ENCODE measurements at regions not wholly inside any gene's neighbourhood (a gene's known extent, or its start where the extent isn't known, plus 50 kb on each side); places are given as distances from the start of the nearest gene placed in this dataset.

DNA sequence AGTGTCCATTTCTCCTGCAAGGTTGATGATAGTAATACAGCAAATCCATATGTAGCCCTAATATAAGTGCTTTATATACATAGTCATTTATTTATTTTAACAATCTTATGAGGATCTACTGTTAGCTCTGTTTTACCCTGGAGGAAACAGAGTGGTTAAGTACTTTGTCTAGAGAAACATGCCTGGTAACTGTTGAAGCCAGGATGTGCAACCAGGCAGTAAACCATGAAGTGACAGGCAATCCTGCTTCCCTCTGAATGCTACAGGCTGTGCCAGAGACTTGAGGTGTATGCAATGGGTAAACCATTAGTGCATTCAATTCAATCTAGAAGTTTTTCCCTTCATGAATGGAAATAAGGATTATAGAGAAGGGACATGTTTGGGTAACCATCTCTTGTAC, 911.0 kb downstream of the PCDH17 start:
- H3K27ac ChIP-seq, result no peak overlapping the region
- no peak overlapping the region for H3K4me3 ChIP-seq
- H3K9me3 ChIP-seq, result no peaks in the 10 kb centered on the region
- DNase-seq (ENCODE audit: low spot score), result no peak
- ATAC-seq (ENCODE audit: insufficient number of reproducible peaks, low FRiP score, low read depth), result no peak
- H3K36me3 ChIP-seq, result no peaks in the 10 kb centered on the region
- H3K4me1 ChIP-seq (ENCODE audit: control insufficient read depth in 1 of 2, low read depth in 2 of 2), result no peaks in the 10 kb centered on the region
- no peaks in the 10 kb centered on the region for H3K27me3 ChIP-seq (replicated peaks; ENCODE audit: insufficient read depth)
- TF ChIP-seq, protein P1, sequence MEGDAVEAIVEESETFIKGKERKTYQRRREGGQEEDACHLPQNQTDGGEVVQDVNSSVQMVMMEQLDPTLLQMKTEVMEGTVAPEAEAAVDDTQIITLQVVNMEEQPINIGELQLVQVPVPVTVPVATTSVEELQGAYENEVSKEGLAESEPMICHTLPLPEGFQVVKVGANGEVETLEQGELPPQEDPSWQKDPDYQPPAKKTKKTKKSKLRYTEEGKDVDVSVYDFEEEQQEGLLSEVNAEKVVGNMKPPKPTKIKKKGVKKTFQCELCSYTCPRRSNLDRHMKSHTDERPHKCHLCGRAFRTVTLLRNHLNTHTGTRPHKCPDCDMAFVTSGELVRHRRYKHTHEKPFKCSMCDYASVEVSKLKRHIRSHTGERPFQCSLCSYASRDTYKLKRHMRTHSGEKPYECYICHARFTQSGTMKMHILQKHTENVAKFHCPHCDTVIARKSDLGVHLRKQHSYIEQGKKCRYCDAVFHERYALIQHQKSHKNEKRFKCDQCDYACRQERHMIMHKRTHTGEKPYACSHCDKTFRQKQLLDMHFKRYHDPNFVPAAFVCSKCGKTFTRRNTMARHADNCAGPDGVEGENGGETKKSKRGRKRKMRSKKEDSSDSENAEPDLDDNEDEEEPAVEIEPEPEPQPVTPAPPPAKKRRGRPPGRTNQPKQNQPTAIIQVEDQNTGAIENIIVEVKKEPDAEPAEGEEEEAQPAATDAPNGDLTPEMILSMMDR (IDR thresholded peaks at IDR 0.05), result no peak

DNA sequence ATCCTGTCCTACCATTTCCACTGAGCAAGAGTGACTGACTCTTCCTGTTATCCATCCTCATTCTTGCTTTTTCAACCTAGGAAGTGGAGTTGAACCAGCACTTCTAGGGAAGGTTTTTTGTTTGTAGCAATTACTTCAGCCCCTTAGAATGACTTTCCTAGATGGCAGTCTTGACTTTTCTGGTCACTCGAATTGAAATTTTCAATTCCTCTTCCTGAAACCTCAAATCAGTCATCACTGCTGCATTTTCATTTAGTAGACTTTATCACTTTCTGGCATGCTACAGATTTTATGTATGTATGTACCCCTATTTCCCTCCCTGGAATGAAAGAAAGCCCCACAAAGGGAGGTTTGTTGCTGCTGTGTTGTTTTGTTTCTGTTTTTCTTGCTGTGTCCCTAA, 915.9 kb downstream of the PCDH17 start:
- no peak for ATAC-seq (ENCODE audit: insufficient number of reproducible peaks, low FRiP score, low read depth)
- DNase-seq (ENCODE audit: low spot score), result no peak
- no peaks in the 10 kb centered on the region for H3K36me3 ChIP-seq
- TF ChIP-seq, protein P1 (IDR thresholded peaks at IDR 0.05), result no peak
- no peaks in the 10 kb centered on the region for H3K9me3 ChIP-seq
- H3K27me3 ChIP-seq (replicated peaks; ENCODE audit: insufficient read depth), result no peaks in the 10 kb centered on the region
- H3K4me1 ChIP-seq (ENCODE audit: control insufficient read depth in 1 of 2, low read depth in 2 of 2), result no peaks in the 10 kb centered on the region
- H3K27ac ChIP-seq, result no peak overlapping the region
- H3K4me3 ChIP-seq, result no peak overlapping the region

DNA sequence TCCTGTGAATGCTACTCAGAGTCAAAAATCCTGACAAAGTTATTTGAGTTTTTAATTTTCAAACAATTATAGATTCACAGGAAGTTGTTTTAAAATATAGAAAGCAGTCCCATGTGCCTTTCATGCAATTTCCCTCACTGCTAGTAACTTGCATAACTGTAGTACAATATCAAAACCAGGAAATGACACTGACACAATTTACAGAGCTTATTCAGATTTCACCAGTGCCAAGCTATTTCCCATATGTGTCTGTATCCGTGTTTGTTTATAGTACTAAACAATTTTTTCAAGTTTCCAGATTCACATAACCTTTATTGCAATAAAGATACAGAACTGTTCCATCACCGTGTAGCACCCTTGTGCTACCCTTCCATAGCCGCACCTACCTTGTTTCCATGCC, 934.6 kb downstream of the PCDH17 start:
- no peak for ATAC-seq (ENCODE audit: insufficient number of reproducible peaks, low FRiP score, low read depth)
- H3K27ac ChIP-seq, result no peak overlapping the region
- no peaks in the 10 kb centered on the region for H3K36me3 ChIP-seq

DNA sequence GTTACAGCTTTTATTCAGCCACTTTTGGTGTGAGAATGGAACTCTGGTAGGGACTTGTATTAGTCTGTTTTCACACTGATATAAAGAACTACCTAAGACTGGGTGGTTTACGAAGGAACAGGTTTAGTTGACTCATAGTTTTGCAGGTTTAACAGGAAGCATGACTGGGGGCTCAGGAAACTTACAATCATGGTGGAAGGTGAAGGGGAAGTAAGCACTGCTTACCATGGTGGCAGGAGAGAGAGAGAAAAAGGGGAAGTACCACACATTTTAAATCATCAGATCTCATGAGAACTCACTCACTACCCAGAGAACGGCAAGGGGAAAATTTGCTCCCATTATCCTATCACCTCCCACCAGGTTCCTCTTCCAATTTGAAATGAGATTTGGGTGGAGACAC, 942.2 kb downstream of the PCDH17 start:
- DNase-seq (ENCODE audit: low spot score) (no peak), ATAC-seq (ENCODE audit: insufficient number of reproducible peaks, low FRiP score, low read depth) (no peak)
- Histone ChIP-seq H3K9me3 (peaks cover 4% of the 10 kb centered on the region), H3K36me3 (no peaks in the 10 kb centered on the region), H3K27me3 (replicated peaks; ENCODE audit: insufficient read depth) (no peaks in the 10 kb centered on the region), H3K4me3 (no peak overlapping the region), H3K27ac (no peak overlapping the region), H3K4me1 (ENCODE audit: control insufficient read depth in 1 of 2, low read depth in 2 of 2) (no peaks in the 10 kb centered on the region)
- TF ChIP-seq, protein P1 (IDR thresholded peaks at IDR 0.05), result no peak

More for the DNA sequence above, 934.6 kb downstream of the PCDH17 start:
- Histone ChIP-seq H3K4me3 (no peak overlapping the region), H3K4me1 (ENCODE audit: control insufficient read depth in 1 of 2, low read depth in 2 of 2) (no peaks in the 10 kb centered on the region), H3K27me3 (replicated peaks; ENCODE audit: insufficient read depth) (no peaks in the 10 kb centered on the region), H3K9me3 (no peaks in the 10 kb centered on the region)
- TF ChIP-seq, protein P1 (IDR thresholded peaks at IDR 0.05), result no peak
- no peak for DNase-seq (ENCODE audit: low spot score)

DNA sequence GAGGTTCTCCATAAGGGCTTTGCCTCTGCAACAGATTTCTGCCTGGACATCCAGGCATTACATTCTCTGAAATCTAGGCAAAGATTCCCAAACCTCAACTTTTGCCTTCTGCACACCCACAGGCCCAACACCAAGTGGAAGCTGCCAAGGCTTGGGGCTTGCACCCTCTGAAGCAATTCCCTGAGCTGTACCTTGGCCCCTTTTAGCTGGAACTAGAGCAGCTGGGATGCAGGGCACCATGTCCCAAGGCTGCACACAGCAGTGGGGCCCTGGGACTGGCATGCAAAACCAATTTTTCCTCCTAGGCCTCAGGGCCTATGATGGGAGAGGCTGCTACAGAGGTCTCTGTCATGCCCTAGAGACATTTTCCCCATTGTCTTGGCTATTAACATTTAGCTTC, 943.2 kb downstream of the PCDH17 start:
- Histone ChIP-seq H3K36me3 (no peaks in the 10 kb centered on the region), H3K27me3 (replicated peaks; ENCODE audit: insufficient read depth) (no peaks in the 10 kb centered on the region), H3K27ac (no peak overlapping the region), H3K4me3 (no peak overlapping the region), H3K9me3 (peaks cover 4% of the 10 kb centered on the region), H3K4me1 (ENCODE audit: control insufficient read depth in 1 of 2, low read depth in 2 of 2) (no peaks in the 10 kb centered on the region)
- TF ChIP-seq, protein P1 (IDR thresholded peaks at IDR 0.05), result no peak
- ATAC-seq (ENCODE audit: insufficient number of reproducible peaks, low FRiP score, low read depth), result no peak
- no peak for DNase-seq (ENCODE audit: low spot score)

Data from thoracic aorta (tissue), 2 donors.